ENCODE measurements at regions not wholly inside any gene's neighbourhood (a gene's known extent, or its start where the extent isn't known, plus 50 kb on each side); places are given as distances from the start of the nearest gene placed in this dataset.
"Not testable (repeated sequence)": the region's sequence is repeated elsewhere in the genome, so short reads cannot be mapped to it uniquely, and the experiment has no call there.

- no peak for DNase-seq
These were observed 90.1 kb upstream of the CPSF6 start for GRCh38 chr12:69149270-69149669.

DNA sequence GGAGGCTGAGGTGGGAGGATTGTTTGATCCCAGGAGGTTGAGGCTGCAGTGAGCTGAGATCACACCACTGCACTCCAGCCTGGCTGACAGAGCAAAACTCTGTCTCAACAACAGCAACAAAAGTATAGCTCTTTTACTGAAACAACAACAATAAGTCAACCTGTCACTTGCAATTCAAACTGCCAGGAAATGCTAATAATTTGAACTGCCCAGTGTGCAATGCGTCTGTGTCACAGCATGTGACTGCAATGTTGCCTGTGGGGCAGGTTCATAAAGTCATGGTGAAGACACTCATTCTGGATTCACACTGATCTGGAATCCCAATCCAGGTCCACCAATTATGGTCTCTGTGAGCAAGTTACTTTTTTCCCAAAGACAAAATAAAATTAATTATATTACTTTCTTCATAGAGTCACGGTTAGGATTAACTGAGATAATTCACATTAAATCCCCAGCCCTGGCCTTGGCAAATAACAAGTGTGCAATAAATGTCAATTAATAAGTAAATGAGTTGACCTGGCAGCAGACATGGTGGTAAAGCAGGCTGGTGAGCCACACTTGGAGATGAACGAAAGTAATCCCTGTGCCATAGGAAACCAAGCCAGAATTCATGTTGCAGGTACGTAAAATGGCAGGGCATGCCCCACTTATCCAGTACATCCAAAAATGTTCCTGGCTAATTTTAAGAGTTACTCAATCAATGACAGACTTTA is 89.1 kb upstream of the CPSF6 start:
- DNase-seq: no peak

GRCh38 chr12:69150796-69151127 is 88.6 kb upstream of the CPSF6 start:
- no peak for DNase-seq

- DNase-seq: no peak
These were observed 88.1 kb upstream of the CPSF6 start for GRCh38 chr12:69151254-69151764.

DNA sequence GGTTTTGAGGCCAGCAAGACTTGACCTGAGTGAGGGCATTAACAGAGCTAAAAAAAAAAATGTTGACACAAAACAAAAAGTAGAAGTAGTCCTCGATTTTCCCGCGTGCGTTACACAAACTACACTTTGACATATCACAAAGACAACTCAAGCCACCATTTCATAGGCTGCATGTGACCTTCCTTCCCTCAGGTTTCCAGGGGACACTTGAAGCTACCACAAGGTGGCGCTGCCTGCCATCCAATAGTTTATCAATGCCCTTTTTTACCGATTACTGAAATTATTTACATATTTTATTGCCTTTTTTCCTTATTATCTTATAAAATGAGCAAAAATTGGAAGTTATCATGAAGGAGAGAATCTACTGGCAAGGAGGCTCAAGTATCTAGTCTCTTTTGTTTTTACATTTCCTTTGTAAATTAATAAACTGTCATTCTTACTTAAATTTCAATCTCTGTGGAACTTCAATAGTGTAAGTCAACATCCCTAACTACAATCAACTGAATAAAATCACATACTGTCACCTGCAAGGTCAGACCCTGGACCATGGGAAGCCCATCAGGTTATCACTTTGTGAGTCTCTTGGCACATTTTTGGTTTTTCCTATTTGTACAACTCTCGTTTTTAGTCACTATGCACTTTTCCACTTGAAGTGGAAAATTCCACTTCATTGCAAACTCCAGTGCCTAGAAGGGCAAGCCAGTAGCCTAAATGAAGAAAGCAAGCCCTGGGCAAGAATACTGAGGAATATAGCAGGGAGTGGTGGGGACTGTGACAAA is 84.6 kb upstream of the CPSF6 start:
- peak; percentile 66 to 70 for DNase-seq

- DNase-seq: peak; percentile 84 to 90
These were observed 82.2 kb upstream of the CPSF6 start for GRCh38 chr12:69157023-69157655.

DNA sequence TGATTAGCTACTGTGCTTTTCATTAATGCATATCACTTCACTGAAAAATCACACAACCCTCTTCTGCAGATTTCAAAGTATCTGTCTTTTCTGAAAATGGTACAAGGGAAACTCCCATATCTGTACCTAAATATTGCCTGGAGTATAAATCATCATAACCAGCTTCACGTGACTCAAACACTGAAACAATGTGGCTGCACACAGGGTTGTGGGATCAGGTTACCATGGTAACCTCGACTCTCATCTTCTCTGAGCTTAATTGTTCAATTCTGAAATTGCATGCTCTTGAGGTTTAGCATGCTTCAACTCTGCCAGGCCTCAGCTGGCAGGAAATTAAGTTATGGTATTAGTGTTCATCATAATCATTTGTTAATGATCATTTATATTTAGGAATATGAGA is 77.5 kb upstream of the CPSF6 start:
- peak in 1 of 2 experiments; percentile 21 for DNase-seq

DNA sequence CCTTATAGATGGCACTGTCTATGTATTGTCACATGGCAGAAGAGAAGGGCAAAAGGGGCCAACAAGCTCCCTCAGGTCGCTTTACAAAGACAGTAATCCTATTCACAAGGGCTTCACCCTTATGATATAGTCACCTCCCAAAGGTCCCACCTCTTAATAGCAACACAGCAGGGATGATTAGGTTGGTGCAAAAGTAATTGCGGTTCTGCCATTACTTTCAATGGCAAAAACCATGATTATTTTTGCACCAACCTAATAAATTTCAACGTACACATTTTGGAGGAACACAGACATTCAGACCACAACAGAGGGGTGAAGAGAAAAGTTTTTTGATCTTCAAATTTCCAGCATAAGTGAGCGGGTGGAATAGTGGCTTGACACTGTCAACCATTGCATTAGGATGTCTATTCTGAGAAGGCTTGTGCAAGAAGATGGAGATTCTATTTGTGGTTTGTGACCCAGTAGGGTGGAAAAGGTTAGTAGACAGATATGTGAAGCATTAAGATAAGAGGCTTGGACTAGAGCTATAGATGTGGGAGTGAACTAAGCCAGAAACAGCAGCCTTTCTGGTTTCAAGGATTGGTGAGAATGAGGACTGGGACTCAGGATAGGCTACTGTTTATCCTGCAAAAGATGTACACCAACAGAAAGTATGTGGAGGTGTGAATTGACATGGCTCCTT is 75.5 kb upstream of the CPSF6 start:
- no peak for DNase-seq

- DNase-seq: no peak
These were observed 71.7 kb upstream of the CPSF6 start for GRCh38 chr12:69167648-69168165.

DNA sequence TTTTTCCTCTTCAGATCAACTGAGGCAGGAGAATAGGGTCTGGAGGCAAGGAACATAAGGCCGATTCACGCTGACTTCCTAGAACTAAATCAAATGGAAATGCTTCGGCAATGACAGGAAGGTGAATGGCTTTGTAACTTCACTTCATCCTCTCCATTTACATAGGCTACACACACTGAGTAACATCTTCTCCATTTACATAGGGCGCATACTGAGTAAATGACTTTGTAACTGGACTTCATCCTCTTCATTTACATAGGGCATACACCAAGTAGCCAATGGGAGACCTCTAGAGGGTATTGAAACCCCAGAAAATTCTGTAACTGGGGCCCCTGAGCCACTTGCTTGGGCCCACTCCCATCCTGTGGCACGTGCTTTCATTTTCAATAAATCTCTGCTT is 71.0 kb upstream of the CPSF6 start:
- DNase-seq: no peak

GRCh38 chr12:69168828-69169227 is 70.5 kb upstream of the CPSF6 start:
- no peak for DNase-seq

- DNase-seq: no peak
These were observed 69.1 kb upstream of the CPSF6 start for GRCh38 chr12:69170293-69170692.

- DNase-seq: no peak
These were observed 67.5 kb upstream of the CPSF6 start for GRCh38 chr12:69171881-69172280.

DNA sequence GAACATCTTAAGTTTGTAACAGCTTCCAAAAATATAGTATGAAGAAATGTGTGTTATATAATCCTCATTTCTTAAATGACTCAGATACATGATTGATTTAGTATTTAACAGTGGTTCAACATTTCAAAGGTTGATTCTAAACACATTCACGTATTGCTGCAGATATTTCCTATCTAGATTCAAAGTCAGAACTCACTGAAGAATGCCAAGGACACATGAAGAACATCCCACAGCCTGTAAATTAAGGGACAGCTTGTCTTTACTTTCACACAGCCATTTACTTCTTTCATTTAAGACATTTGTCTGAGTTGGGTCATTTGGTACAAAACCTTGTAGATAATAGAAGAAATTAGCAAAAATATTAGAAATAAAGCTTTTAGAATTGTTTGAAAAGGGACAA is 66.9 kb upstream of the CPSF6 start:
- no peak for DNase-seq

DNA sequence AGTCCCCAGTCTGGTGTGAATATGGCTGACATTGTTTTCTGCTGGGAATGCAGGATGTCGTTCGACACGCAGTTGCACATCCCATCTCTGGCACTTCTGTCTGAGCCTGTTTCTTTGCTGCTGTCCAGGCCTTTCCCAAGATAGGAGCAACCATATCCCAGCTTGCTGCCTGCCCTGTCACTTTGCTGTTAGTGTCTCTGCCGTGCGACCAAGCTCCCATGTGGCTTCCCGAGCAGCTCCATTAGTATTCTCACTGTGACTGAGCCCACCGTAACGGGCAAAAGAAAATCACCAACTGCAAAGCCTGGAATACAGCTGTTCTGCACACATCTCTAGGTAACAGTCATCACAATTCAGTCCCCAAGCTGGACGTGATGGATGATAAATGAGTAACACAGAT is 66.0 kb upstream of the CPSF6 start:
- no peak for DNase-seq

DNA sequence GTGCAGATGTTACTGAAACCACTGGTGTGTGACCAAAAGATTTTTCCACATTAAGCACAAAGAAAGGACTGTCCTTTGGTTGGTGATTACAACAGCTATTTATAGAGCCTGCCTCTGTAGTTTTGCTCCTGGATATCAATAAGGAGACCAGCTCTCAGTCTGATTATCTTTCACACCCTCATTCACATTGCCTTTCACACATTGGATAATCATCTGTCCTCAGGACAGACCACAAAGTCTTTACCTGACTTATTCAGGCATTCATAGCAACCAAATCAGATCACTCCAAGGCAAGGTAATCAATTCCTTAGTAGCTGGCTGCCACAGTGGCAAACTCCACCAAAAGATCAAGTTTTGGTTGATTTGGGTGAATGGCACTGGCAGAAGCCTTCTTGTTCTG is 59.6 kb upstream of the CPSF6 start:
- DNase-seq: no peak

GRCh38 chr12:69187572-69187971 is 51.8 kb upstream of the CPSF6 start:
- not testable (repeated sequence) for DNase-seq

GRCh38 chr12:69189378-69189978 is 49.9 kb upstream of the CPSF6 start:
- DNase-seq: no peak

Data from stimulated activated CD4-positive, alpha-beta T cell treated with anti-CD3 and anti-CD28 coated beads, Interleukin-4, amount 100 ng/mL, for 4 hours (primary cell).